ENCODE measurements at regions not wholly inside any gene's neighbourhood (a gene's known extent, or its start where the extent isn't known, plus 50 kb on each side); places are given as distances from the start of the nearest gene placed in this dataset.

- no peak for DNase-seq
Measured at GRCh38 chr12:98296462-98297079, 218.8 kb upstream of the TMPO start.

DNA sequence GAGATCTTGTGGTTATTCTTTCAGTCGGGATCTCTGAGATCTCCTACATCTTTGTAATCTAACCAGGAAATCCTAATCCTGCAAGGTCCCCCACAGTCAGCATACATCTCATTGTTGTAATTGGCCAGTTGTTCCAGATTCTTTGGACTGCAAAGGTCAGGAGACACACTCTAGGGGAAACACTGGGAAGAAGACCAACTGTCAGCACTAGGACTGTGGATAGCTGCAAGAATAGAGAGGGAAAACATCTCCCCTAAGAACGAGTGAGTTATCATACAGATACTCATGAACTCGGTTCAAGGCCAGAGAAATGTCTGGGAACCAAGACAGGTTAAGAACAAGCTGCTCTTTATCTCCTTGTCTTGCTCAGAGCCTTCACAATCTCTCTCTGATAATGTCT, 217.9 kb upstream of the TMPO start:
- no peak for DNase-seq

DNA sequence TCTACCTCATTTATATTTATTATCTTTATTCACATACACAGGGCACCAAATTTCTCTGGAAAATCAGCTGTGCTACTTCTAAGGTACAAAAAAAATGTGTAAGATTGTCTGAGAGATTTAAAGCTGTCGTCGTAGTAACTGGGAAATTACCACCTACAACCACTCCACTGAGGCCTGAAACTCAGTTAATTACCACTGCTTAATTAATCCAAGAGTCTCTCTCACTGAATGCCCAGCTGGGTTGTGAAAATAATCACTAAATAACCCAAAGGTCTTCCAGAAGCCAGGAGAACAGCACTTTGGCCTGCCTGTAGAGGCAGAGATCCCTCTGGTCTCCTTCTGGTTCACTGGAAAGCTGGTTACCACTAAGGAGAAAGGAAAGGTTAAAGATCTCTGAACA, 207.2 kb upstream of the TMPO start:
- no peak for DNase-seq

DNA sequence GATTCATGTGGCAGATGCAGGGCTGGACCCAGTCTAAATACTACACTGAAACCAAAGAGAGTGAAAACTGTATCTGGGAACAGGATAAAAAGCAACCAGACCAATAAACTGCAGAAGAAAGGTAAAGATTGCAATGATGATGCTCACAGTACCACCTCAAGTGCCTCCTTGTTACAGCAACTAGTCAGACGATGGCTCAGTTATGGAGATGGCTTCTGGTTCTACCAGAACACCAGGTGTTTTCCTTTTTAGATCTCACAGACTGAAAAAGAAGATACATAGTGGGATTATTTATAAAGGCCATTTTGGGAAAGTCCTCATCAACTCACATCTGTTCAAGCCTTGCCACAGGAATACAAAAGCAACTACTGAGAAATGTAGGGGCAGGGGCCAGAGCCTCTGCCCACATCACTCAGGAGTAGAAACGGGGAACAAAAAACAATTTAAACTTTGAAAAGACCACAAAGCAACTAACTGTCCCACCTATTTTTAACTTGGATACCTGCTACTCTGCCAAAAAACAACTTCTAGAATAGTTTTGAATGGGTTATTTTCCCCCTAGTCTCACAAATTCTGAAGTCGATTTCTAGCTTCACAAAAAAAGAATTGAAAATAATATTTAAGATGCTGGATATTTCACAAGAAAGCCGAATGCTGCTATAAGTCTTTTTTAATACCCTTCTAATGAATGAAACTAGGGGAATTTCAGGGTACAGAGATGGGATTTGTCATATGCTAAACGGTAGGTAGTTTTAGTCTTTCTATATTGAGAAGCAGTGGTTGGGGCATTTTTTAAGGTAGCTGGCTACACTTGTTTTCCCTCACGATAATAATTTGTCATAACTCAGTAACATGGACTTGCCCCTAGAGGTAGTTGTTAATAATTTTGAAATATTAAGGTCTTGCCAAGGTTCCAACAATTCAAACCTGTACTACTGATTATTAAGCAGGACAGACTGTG, 197.2 kb upstream of the TMPO start:
- no peak for DNase-seq

GRCh38 chr12:98319716-98320425, 195.5 kb upstream of the TMPO start:
- DNase-seq, result no peak

GRCh38 chr12:98325003-98325402, 190.4 kb upstream of the TMPO start:
- DNase-seq, result no peak

- no peak for DNase-seq
Measured at GRCh38 chr12:98328467-98328866, 186.9 kb upstream of the TMPO start.

DNA sequence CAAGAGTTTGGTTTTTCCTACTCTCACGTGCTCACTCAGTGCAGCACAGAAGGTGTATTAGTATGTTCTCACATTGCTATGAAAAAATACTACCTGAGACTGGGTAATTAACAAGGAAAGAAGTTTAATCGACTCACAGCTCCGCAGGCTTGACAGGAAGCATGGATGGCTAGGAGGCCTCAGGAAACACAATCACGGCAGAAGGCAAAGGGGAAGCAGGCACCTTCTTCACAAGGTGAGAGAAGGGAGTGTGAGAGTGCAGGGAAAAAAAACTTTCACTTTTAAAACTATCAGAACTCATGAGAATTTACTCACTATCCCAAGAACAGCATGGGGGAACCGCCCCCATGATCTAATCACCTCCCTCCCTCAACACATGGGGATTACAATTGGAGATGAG, 185.8 kb upstream of the TMPO start:
- DNase-seq, result no peak

DNA sequence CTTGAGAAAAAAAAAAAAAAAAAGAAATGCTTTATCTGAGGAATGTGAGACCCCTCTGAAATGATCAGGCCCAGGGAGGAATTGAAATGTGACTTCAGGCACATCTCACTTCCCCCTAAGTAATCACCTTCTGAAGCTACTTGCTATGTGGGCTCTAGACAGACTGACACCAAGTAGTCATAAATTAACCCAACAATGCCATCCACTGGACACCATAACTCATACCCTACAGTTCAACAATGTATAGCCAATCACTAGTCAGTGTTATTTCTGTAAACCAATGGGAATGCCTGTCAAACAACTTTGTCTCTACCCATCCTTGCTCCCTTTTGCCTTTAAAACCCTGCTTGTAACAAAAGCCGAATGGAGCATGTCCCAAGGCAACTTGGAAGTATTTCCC, 182.7 kb upstream of the TMPO start:
- no peak for DNase-seq

DNA sequence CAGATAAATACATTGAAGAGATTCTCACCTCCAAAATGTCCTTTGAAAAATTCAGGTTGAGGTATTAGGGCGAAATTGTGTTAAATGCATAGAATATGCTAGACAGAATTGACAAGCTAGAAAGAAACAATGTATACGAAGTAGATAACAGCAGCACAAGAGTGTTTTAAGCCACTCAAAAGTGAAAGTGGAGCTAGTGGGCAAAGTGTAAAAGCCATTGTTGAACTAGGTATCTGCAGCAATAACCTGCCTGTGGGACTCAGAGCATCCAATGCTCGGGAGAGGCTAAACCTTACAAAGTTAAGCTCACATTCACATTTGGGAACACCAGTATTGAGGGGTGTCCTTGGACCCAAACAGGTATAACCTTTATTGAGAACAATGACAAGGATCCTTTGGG, 180.6 kb upstream of the TMPO start:
- no peak for DNase-seq

GRCh38 chr12:98341026-98341425, 174.4 kb upstream of the TMPO start:
- DNase-seq, result no peak

- DNase-seq, result no peak
Measured at GRCh38 chr12:98341732-98342131, 173.7 kb upstream of the TMPO start.

- DNase-seq, result no peak
Measured at GRCh38 chr12:98343002-98343567, 172.3 kb upstream of the TMPO start.

- DNase-seq, result no peak
Measured at GRCh38 chr12:98344046-98344930, 171.1 kb upstream of the TMPO start.

- no peak for DNase-seq
Measured at GRCh38 chr12:98345308-98345876, 170.0 kb upstream of the TMPO start.

GRCh38 chr12:98351089-98351488, 164.3 kb upstream of the TMPO start:
- DNase-seq, result no peak

DNA sequence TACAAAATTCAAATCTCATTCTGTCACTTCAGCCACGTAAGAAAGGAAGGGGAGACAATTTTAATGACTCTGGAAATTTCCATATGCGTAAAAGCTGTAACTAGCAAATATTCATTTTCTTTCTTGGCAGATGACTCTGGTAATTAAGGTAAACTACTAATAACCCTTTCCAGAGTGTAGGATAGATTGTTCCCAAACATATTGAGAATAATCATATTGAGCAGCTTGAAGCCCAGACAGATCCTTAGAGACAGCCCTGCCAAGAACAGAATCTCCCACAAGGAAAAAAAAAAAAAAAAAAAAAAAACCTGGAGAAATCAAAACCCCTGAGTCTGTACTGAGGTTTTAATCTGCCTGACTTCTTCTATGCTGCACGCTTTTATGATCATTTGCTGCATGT, 163.6 kb upstream of the TMPO start:
- no peak for DNase-seq

DNA sequence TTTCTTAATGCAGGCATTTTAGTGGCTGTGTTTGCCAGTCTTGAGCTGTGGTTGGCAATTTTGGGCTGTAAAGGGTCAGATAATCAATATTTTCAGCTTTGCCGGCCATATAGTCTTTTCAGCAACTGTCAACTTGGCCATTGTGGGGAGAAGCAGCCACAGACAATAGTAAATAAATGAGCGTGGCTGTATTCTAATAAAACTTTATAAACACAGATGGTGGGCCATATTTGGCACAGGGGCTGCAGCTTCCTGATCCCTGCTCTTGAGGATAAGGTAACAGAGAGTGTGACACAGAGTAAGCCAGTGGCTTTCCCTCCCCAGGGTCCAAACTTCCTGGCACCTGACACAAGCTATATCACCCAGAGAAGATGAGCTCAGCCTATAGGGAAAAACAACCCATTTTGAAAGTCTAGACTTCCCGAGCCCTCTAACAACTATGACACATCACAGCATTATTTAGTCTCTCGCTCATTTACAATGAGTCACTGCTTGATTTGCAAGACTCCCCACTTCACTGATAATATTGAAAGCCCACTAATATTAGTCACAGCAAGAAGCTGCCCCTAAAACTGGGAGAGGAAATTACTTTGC, 163.1 kb upstream of the TMPO start:
- DNase-seq, result no peak

DNA sequence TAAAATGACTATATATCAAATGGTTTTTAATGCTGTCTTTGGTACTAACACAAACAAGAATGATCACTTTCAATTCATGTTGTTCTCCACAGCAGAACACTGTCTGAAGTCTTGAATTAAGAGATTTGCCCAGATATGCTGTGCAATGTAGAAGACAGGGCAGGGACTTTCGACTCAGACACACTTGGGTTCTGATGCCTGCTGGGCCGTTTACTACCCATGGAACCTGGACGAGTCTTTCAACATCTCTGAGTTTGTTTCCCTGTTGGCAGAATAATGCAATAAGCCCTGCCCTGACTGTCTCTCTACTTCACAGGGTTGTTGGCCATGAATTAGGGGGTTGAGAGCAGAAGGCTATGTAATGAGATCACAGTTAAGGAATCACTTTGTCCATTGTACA, 162.6 kb upstream of the TMPO start:
- no peak for DNase-seq

- no peak for DNase-seq
Measured at GRCh38 chr12:98354520-98355035, 160.8 kb upstream of the TMPO start.

DNA sequence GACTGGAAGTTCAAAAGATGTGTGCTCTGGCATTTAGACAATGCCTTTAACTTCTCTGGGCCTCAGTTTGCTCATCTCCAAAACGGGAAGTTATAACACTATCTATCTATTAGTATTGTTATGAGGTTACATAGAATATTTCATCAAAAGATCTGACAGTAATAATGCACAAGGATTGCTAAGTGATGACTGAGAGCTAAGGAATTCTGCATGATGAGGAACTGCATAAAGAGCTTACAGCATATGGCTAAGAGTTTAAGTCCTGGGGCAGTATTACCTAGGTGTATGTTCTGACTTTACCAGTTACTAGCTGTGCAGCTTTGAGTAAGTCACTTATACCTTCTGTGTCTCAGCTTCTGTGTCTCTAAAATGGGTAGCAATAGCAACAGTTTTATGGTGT, 160.1 kb upstream of the TMPO start:
- DNase-seq, result no peak

All from NCI-H2081 treated with DMSO at 0.1 percent for 48 hours (cell line).